HL-60 (cell line): ENCODE measurements at regions not wholly inside any gene's neighbourhood (a gene's known extent, or its start where the extent isn't known, plus 50 kb on each side); places are given as distances from the start of the nearest gene placed in this dataset.

ENCODE experiments used
- POLR2AphosphoS5 ChIP-seq: IDR thresholded peaks from 2 replicates; pipeline ENCODE4 v1.6.1; 2012; ENCODE audit warnings: low read depth
- TF ChIP-seq, protein P1 (sequence below): IDR thresholded peaks from one replicate; pipeline ENCODE4 v1.5.1; 2011; ENCODE audit warnings: low read length, control low read depth, inconsistent platforms; ENCODE audit not compliant: insufficient read depth
- TF ChIP-seq, protein P2 (sequence below): IDR thresholded peaks from 2 replicates; pipeline ENCODE4 v1.6.1; 2012; ENCODE audit warnings: low read depth; ENCODE audit not compliant: insufficient replicate concordance

DNA sequence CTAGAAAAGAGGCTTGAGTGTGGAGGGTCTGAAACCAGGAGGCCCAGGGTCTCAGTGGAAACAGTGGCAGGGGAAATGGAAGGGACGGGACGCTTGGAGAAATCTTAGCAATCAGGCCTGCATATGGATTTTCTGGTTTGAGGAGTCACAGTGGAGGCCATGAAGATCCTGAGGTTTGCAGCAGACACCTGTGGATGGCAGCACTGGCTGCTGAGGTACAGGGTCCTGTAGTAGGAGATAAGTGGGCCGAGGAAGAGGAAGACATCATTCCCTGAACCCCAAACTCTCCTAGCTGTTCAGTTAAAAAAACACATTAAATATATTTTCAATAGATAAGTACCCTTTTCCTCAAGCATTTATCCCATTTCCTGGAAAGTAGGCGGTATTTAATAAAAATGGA lies 208.8 kb upstream of the IGFBP3 start:
- TF ChIP-seq, protein P1, sequence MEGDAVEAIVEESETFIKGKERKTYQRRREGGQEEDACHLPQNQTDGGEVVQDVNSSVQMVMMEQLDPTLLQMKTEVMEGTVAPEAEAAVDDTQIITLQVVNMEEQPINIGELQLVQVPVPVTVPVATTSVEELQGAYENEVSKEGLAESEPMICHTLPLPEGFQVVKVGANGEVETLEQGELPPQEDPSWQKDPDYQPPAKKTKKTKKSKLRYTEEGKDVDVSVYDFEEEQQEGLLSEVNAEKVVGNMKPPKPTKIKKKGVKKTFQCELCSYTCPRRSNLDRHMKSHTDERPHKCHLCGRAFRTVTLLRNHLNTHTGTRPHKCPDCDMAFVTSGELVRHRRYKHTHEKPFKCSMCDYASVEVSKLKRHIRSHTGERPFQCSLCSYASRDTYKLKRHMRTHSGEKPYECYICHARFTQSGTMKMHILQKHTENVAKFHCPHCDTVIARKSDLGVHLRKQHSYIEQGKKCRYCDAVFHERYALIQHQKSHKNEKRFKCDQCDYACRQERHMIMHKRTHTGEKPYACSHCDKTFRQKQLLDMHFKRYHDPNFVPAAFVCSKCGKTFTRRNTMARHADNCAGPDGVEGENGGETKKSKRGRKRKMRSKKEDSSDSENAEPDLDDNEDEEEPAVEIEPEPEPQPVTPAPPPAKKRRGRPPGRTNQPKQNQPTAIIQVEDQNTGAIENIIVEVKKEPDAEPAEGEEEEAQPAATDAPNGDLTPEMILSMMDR, result peak; percentile 3
- TF ChIP-seq, protein P2, sequence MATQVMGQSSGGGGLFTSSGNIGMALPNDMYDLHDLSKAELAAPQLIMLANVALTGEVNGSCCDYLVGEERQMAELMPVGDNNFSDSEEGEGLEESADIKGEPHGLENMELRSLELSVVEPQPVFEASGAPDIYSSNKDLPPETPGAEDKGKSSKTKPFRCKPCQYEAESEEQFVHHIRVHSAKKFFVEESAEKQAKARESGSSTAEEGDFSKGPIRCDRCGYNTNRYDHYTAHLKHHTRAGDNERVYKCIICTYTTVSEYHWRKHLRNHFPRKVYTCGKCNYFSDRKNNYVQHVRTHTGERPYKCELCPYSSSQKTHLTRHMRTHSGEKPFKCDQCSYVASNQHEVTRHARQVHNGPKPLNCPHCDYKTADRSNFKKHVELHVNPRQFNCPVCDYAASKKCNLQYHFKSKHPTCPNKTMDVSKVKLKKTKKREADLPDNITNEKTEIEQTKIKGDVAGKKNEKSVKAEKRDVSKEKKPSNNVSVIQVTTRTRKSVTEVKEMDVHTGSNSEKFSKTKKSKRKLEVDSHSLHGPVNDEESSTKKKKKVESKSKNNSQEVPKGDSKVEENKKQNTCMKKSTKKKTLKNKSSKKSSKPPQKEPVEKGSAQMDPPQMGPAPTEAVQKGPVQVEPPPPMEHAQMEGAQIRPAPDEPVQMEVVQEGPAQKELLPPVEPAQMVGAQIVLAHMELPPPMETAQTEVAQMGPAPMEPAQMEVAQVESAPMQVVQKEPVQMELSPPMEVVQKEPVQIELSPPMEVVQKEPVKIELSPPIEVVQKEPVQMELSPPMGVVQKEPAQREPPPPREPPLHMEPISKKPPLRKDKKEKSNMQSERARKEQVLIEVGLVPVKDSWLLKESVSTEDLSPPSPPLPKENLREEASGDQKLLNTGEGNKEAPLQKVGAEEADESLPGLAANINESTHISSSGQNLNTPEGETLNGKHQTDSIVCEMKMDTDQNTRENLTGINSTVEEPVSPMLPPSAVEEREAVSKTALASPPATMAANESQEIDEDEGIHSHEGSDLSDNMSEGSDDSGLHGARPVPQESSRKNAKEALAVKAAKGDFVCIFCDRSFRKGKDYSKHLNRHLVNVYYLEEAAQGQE, result no peak
- no peak for TF ChIP-seq POLR2AphosphoS5
